IPS-15b (cell line): ENCODE measurements at regions not wholly inside any gene's neighbourhood (a gene's known extent, or its start where the extent isn't known, plus 50 kb on each side); places are given as distances from the start of the nearest gene placed in this dataset.

ENCODE experiments used
- H3K27me3 ChIP-seq: one replicate; pipeline ENCODE4 v1.6.1; 2013; ENCODE audit warnings: low read length; ENCODE audit not compliant: control insufficient read depth, insufficient read depth
- H3K36me3 ChIP-seq: one replicate; pipeline ENCODE4 v1.6.1; 2013; ENCODE audit warnings: low read length; ENCODE audit not compliant: control insufficient read depth, insufficient read depth
- H3K4me1 ChIP-seq: one replicate; pipeline ENCODE4 v1.6.1; 2013; ENCODE audit warnings: mild to moderate bottlenecking, low read length; ENCODE audit not compliant: control insufficient read depth, insufficient read depth
- H3K4me3 ChIP-seq: one replicate; pipeline ENCODE4 v1.5.1; 2013; ENCODE audit warnings: low read depth, low read length
- H3K9ac ChIP-seq: one replicate; pipeline ENCODE4 v1.6.1; 2013; ENCODE audit warnings: low read depth, mild to moderate bottlenecking, low read length
- H3K9me3 ChIP-seq: one replicate; pipeline ENCODE4 v1.6.1; 2013; ENCODE audit warnings: mild to moderate bottlenecking, low read length; ENCODE audit not compliant: control insufficient read depth, insufficient read depth

GRCh38 chr15:62218841-62219240 is 53.8 kb upstream of the C2CD4B start:
- peaks cover 10% of the 10 kb centered on the region for H3K9me3 ChIP-seq
- H3K9ac ChIP-seq = no peak overlapping the region
- H3K36me3 ChIP-seq = peaks cover 4% of the 10 kb centered on the region
- H3K4me3 ChIP-seq = no peak overlapping the region
- H3K27me3 ChIP-seq = no peaks in the 10 kb centered on the region
- H3K4me1 ChIP-seq = no peaks in the 10 kb centered on the region

GRCh38 chr15:62219799-62220198 is 54.7 kb upstream of the C2CD4B start:
- Histone ChIP-seq H3K27me3 (no peaks in the 10 kb centered on the region), H3K4me3 (no peak overlapping the region), H3K9me3 (peaks cover 10% of the 10 kb centered on the region), H3K9ac (no peak overlapping the region), H3K36me3 (peaks cover 4% of the 10 kb centered on the region), H3K4me1 (no peaks in the 10 kb centered on the region)

DNA sequence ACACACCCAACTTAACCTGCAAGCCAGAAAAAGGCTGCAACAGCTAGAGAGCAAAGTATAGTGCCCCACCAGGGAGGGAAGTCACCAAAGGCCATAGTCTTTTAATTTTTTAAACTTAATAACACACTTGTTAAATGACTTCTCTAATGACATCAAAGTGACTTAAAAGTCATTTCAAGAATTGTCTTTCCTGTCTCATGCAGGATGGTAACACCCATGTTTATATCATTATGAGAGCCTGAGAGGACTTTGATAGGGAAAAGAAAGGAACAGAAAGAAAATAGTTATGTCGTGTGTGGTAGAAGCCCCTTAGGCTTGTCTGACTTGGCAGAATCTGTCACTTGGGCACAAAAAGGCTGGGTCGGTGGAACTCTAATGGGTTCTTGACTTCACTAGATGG is 57.9 kb upstream of the C2CD4B start:
- H3K36me3 ChIP-seq = no peaks in the 10 kb centered on the region
- no peaks in the 10 kb centered on the region for H3K27me3 ChIP-seq
- no peak overlapping the region for H3K9ac ChIP-seq
- H3K9me3 ChIP-seq = no peaks in the 10 kb centered on the region
- H3K4me3 ChIP-seq = no peak overlapping the region
- no peaks in the 10 kb centered on the region for H3K4me1 ChIP-seq

GRCh38 chr15:62228604-62229003 is 63.5 kb upstream of the C2CD4B start:
- no peak overlapping the region for H3K4me3 ChIP-seq
- no peaks in the 10 kb centered on the region for H3K4me1 ChIP-seq
- H3K9ac ChIP-seq = no peak overlapping the region
- H3K27me3 ChIP-seq = no peaks in the 10 kb centered on the region
- H3K36me3 ChIP-seq = no peaks in the 10 kb centered on the region
- no peaks in the 10 kb centered on the region for H3K9me3 ChIP-seq

GRCh38 chr15:62231856-62232255 is 66.8 kb upstream of the C2CD4B start:
- Histone ChIP-seq H3K27me3 (no peaks in the 10 kb centered on the region), H3K4me3 (no peak overlapping the region), H3K9ac (no peak overlapping the region), H3K9me3 (no peaks in the 10 kb centered on the region), H3K4me1 (no peaks in the 10 kb centered on the region), H3K36me3 (no peaks in the 10 kb centered on the region)

- Histone ChIP-seq H3K4me3 (no peak overlapping the region), H3K27me3 (no peaks in the 10 kb centered on the region), H3K4me1 (no peaks in the 10 kb centered on the region), H3K9ac (no peak overlapping the region), H3K9me3 (no peaks in the 10 kb centered on the region), H3K36me3 (no peaks in the 10 kb centered on the region)
Observed at GRCh38 chr15:62240121-62241096, 75.3 kb upstream of the C2CD4B start.

- Histone ChIP-seq H3K36me3 (no peaks in the 10 kb centered on the region), H3K27me3 (no peaks in the 10 kb centered on the region), H3K4me3 (no peak overlapping the region), H3K9ac (no peak overlapping the region), H3K9me3 (no peaks in the 10 kb centered on the region), H3K4me1 (no peaks in the 10 kb centered on the region)
Observed at GRCh38 chr15:62241135-62241770, 76.2 kb upstream of the C2CD4B start.

DNA sequence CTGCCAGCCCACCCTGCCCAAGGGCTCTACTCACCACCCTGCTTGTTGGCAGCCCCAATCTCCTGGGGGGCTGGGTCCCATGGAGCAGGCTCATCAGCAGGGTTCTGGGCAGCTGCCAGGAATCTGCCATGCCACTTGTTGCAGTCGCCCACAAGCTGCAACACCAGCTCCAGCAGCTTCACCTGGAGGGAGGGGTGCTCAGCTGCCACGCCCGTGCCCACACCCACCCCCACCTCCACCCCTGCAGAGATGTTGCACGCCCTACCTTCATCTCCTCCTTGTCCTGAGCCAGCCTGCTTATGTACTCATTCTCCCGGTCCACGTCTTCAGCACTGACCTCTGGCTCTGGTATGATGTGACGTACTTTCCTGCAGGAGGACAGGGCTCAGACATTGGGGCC is 77.9 kb upstream of the C2CD4B start:
- H3K36me3 ChIP-seq = no peaks in the 10 kb centered on the region
- no peak overlapping the region for H3K4me3 ChIP-seq
- H3K9me3 ChIP-seq = no peaks in the 10 kb centered on the region
- H3K4me1 ChIP-seq = no peaks in the 10 kb centered on the region
- H3K9ac ChIP-seq = no peak overlapping the region
- no peaks in the 10 kb centered on the region for H3K27me3 ChIP-seq

DNA sequence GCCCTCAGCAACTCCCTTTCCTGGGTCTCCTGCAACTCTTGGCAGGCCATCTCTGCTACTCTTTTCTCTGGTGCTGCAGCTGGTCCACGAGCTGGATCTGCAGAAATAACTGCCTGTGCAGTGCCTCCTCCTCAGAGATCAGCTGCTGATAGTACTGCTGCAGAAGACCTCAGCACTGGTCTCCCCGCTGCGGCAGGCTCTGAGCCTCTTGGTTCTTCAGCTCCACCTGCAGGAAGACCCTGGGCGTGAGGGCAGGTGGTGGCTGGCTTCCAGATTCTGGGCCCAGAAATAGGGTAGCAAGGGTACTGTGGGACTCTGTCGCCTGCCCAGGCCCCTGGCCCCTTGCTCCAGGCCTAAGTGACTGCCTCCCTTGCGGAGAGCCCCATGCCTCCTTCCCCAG is 79.7 kb upstream of the C2CD4B start:
- no peak overlapping the region for H3K9ac ChIP-seq
- no peaks in the 10 kb centered on the region for H3K27me3 ChIP-seq
- no peaks in the 10 kb centered on the region for H3K4me1 ChIP-seq
- no peaks in the 10 kb centered on the region for H3K9me3 ChIP-seq
- no peak overlapping the region for H3K4me3 ChIP-seq
- H3K36me3 ChIP-seq = no peaks in the 10 kb centered on the region

DNA sequence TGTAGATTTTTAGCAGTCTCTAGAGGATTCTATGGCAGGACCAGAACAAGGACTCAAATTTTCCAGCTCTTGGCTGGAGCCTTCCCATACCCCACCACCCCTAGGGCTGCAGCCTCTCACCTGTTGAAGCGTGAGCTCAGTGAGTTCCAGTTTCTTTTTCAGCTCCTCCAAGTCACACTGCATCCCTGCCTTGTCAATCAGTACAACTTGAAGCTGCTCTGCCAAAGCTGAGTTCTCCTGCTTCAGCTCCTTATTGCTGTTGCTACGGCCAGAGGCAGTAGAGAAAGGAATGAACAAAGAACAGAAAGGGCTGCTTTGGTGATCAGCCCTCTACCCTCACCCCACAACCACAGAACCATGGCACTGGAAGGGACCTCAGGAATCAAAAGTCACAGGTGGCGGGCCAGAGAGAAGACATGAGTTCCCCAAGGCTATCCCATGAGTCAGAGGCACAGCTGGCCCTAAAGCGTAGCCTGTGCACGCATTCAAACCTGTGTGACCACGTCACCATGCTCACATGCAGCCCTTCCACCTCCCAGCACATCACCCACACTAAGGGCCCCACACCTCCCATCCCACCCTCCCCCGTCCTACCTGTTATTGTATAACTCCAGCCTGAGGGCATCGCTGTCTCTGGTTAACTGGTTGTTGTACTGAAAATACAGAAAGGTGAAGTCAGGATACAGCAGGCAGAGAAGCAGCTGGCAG is 83.3 kb upstream of the C2CD4B start:
- no peaks in the 10 kb centered on the region for H3K4me1 ChIP-seq
- H3K9ac ChIP-seq = peak overlapping the region; percentile 12
- H3K27me3 ChIP-seq = no peaks in the 10 kb centered on the region
- no peaks in the 10 kb centered on the region for H3K9me3 ChIP-seq
- no peak overlapping the region for H3K4me3 ChIP-seq
- no peaks in the 10 kb centered on the region for H3K36me3 ChIP-seq

- no peaks in the 10 kb centered on the region for H3K36me3 ChIP-seq
- no peaks in the 10 kb centered on the region for H3K27me3 ChIP-seq
- H3K4me1 ChIP-seq = no peaks in the 10 kb centered on the region
- H3K9me3 ChIP-seq = no peaks in the 10 kb centered on the region
- H3K4me3 ChIP-seq = no peak overlapping the region
- no peak overlapping the region for H3K9ac ChIP-seq
Observed at GRCh38 chr15:62249501-62249900, 84.4 kb upstream of the C2CD4B start.
